Lung (tissue), 11 donors: ENCODE measurements at regions not wholly inside any gene's neighbourhood (a gene's known extent, or its start where the extent isn't known, plus 50 kb on each side); places are given as distances from the start of the nearest gene placed in this dataset.
"Not testable (repeated sequence)": the region's sequence is repeated elsewhere in the genome, so short reads cannot be mapped to it uniquely, and the experiment has no call there.

Experiments
- ATAC-seq: fragments of 200-7000 bp; cut with Tn5 transposase; one replicate; pipeline ENCODE4 v1.9.1; 2020; ENCODE audit warnings: moderate number of reproducible peaks; ENCODE audit not compliant: insufficient read depth, low FRiP score
- DNase-seq, 3 donors: peaks; one replicate each; pipeline ENCODE4 v3.0.0-alpha.2; 2013 to 2017
- H3K27ac ChIP-seq, 2 donors: one replicate each; pipeline ENCODE4 v1.5.1; 2013; ENCODE audit warnings: mild to moderate bottlenecking in 2 of 2, moderate library complexity in 2 of 2, control low read depth in 1 of 2, inconsistent platforms in 1 of 2, low read depth in 1 of 2, low read length in 1 of 2
- H3K27me3 ChIP-seq, 3 donors: one replicate each; pipeline ENCODE4 v1.5.1; 2013; ENCODE audit warnings: low read length in 2 of 3; ENCODE audit not compliant: control insufficient read depth in 3 of 3, insufficient read depth in 3 of 3
- H3K36me3 ChIP-seq, 4 donors: one replicate each; pipeline ENCODE4 v1.5.1; 2013; ENCODE audit warnings: low read length in 4 of 4, mild to moderate bottlenecking in 1 of 4, moderate library complexity in 1 of 4; ENCODE audit not compliant: control insufficient read depth in 4 of 4, insufficient read depth in 4 of 4
- H3K4me1 ChIP-seq, 5 donors: one replicate each; pipeline ENCODE4 v1.5.1; 2013; ENCODE audit warnings: low read length in 5 of 5, mild to moderate bottlenecking in 2 of 5, moderate library complexity in 1 of 5; ENCODE audit not compliant: control insufficient read depth in 5 of 5, insufficient read depth in 5 of 5
- H3K4me3 ChIP-seq: one replicate; pipeline ENCODE4 v1.5.1; 2013; ENCODE audit warnings: mild to moderate bottlenecking, control low read depth, moderate library complexity
- H3K9ac ChIP-seq, 2 donors: one replicate each; pipeline ENCODE4 v1.5.1; 2013; ENCODE audit warnings: low read length in 2 of 2, control low read depth in 1 of 2; ENCODE audit not compliant: insufficient read depth in 1 of 2
- H3K9me3 ChIP-seq, 4 donors: one replicate each; pipeline ENCODE4 v1.5.1; 2013; ENCODE audit warnings: low read length in 3 of 4, mild to moderate bottlenecking in 1 of 4, moderate library complexity in 1 of 4; ENCODE audit not compliant: control insufficient read depth in 4 of 4, insufficient read depth in 3 of 4
- CTCF ChIP-seq: IDR thresholded peaks from 2 replicates; pipeline ENCODE4 v1.5.1; 2012; ENCODE audit warnings: mild to moderate bottlenecking; ENCODE audit errors: control extremely low read depth, extremely low read depth
- WGBS, 2 donors: extraction: QIAGEN DNeasy Blood & Tissue Kit; methylation state at CpG; one replicate each; pipeline ENCODE4 v1.1.7; 2013; 5-methylcytosine and 5-hydroxymethylcytosine counted together
- donor health status: control.
- donor health status: control.
- donor health status: Bipolar disorder and iron deficiency.
- donor health status: healthy.
- donor health status: DM: yes; HTN: yes; CAD: no.

GRCh38 chr2:175726223-175726622 lies 275.8 kb downstream of the LNPK start:
- no peak overlapping the region for H3K9ac ChIP-seq
- H3K4me3 ChIP-seq = no peak overlapping the region
- H3K4me1 ChIP-seq = no peaks in the 10 kb centered on the region
- DNase-seq = peak in 2 of 3 donors; percentile 39 to 68
- no peaks in the 10 kb centered on the region for H3K27me3 ChIP-seq
- H3K9me3 ChIP-seq = peaks cover 0 to 3% (median 0%) of the 10 kb centered on the region in 4 donors
- 24 to 57% methylated on average over 2 of the region's 2 CpGs for WGBS, 2 donors
- no peak for TF ChIP-seq CTCF
- H3K36me3 ChIP-seq = no peaks in the 10 kb centered on the region
- no peak overlapping the region for H3K27ac ChIP-seq
- no peak for ATAC-seq

GRCh38 chr2:175709248-175709647 lies 292.8 kb downstream of the LNPK start:
- 61 to 74% methylated on average over 6 of the region's 6 CpGs for WGBS, 2 donors
- Histone ChIP-seq H3K9me3 (peaks cover 0 to 2% (median 0%) of the 10 kb centered on the region in 4 donors), H3K4me3 (no peak overlapping the region), H3K27ac (no peak overlapping the region), H3K27me3 (no peaks in the 10 kb centered on the region), H3K9ac (no peak overlapping the region), H3K4me1 (no peaks in the 10 kb centered on the region), H3K36me3 (no peaks in the 10 kb centered on the region)
- TF ChIP-seq CTCF = no peak
- ATAC-seq (no peak), DNase-seq (no peak)

- WGBS, 2 donors = 83% methylated on average over 8 of the region's 8 CpGs
- no peak overlapping the region for H3K4me3 ChIP-seq
- no peak overlapping the region for H3K27ac ChIP-seq
- H3K9me3 ChIP-seq = peaks cover 0 to 2% (median 0%) of the 10 kb centered on the region in 4 donors
- no peak overlapping the region for H3K9ac ChIP-seq
- no peak for ATAC-seq
- H3K27me3 ChIP-seq = no peaks in the 10 kb centered on the region
- H3K4me1 ChIP-seq = no peaks in the 10 kb centered on the region
- no peak for TF ChIP-seq CTCF
- H3K36me3 ChIP-seq = no peaks in the 10 kb centered on the region
- DNase-seq = no peak
Measured at GRCh38 chr2:175707322-175707721, 294.7 kb downstream of the LNPK start.

GRCh38 chr2:175704568-175704967 lies 297.5 kb downstream of the LNPK start:
- H3K4me1 ChIP-seq, H3K9me3 ChIP-seq, H3K9ac ChIP-seq, H3K27ac ChIP-seq, H3K36me3 ChIP-seq, H3K27me3 ChIP-seq, ATAC-seq, DNase-seq, H3K4me3 ChIP-seq: not testable (repeated sequence)
- WGBS, 2 donors = 92 to 95% methylated on average over 22 of the region's 22 CpGs
